Subcutaneous abdominal adipose tissue (tissue), 5 donors: ENCODE measurements at regions not wholly inside any gene's neighbourhood (a gene's known extent, or its start where the extent isn't known, plus 50 kb on each side); places are given as distances from the start of the nearest gene placed in this dataset.

ENCODE experiments used
- H3K27ac ChIP-seq: one replicate; pipeline ENCODE4 v1.7.0; 2013; ENCODE audit warnings: low read depth, mild to moderate bottlenecking, inconsistent platforms, low read length, moderate library complexity
- H3K27me3 ChIP-seq, 5 donors: one replicate each; pipeline ENCODE4 v1.7.0; 2013; ENCODE audit warnings: low read length in 5 of 5, inconsistent platforms in 1 of 5; ENCODE audit not compliant: control insufficient read depth in 5 of 5, insufficient read depth in 4 of 5
- H3K36me3 ChIP-seq, 5 donors: one replicate each; pipeline ENCODE4 v1.7.0; 2013; ENCODE audit warnings: low read length in 5 of 5; ENCODE audit not compliant: control insufficient read depth in 5 of 5, insufficient read depth in 5 of 5
- H3K4me1 ChIP-seq, 5 donors: one replicate each; pipeline ENCODE4 v1.7.0; 2013; ENCODE audit warnings: low read length in 5 of 5, mild to moderate bottlenecking in 3 of 5, moderate library complexity in 1 of 5; ENCODE audit not compliant: control insufficient read depth in 5 of 5, insufficient read depth in 5 of 5
- H3K4me3 ChIP-seq, 5 donors: one replicate each; pipeline ENCODE4 v1.7.0; 2013; ENCODE audit warnings: low read length in 5 of 5, low read depth in 1 of 5
- H3K9ac ChIP-seq, 5 donors: one replicate each; pipeline ENCODE4 v1.7.0; 2013; ENCODE audit warnings: low read length in 5 of 5, mild to moderate bottlenecking in 4 of 5, moderate library complexity in 3 of 5
- H3K9me3 ChIP-seq, 5 donors: one replicate each; pipeline ENCODE4 v1.7.0; 2013; ENCODE audit warnings: low read length in 5 of 5; ENCODE audit not compliant: control insufficient read depth in 5 of 5
- donor health status: healthy.
- donor health status: healthy.
- donor health status: healthy.
- donor health status: healthy.
- donor health status: healthy.

GRCh38 chr2:126761256-126761980, 105.5 kb downstream of the GYPC start:
- H3K4me1 ChIP-seq: peaks cover 0 to 47% (median 37%) of the 10 kb centered on the region in 5 donors
- no peaks in the 10 kb centered on the region for H3K27me3 ChIP-seq
- peak overlapping the region in 1 of 5 donors; percentile 19 for H3K9ac ChIP-seq
- H3K36me3 ChIP-seq: no peaks in the 10 kb centered on the region
- no peaks in the 10 kb centered on the region for H3K9me3 ChIP-seq
- H3K27ac ChIP-seq: peak overlapping the region; percentile 83
- no peak overlapping the region for H3K4me3 ChIP-seq

- H3K4me1 ChIP-seq: peaks cover 0 to 47% (median 37%) of the 10 kb centered on the region in 5 donors
- no peaks in the 10 kb centered on the region for H3K9me3 ChIP-seq
- peak overlapping the region; percentile 83 for H3K27ac ChIP-seq
- no peaks in the 10 kb centered on the region for H3K36me3 ChIP-seq
- peak overlapping the region in 1 of 5 donors; percentile 19 for H3K9ac ChIP-seq
- peak overlapping the region in 1 of 5 donors; percentile 31 for H3K4me3 ChIP-seq
- no peaks in the 10 kb centered on the region for H3K27me3 ChIP-seq
These were observed 106.3 kb downstream of the GYPC start for GRCh38 chr2:126761981-126762878.

- Histone ChIP-seq H3K36me3 (no peaks in the 10 kb centered on the region), H3K27me3 (no peaks in the 10 kb centered on the region), H3K4me1 (peaks cover 0 to 47% (median 37%) of the 10 kb centered on the region in 5 donors), H3K27ac (peak overlapping the region; percentile 83), H3K9me3 (no peaks in the 10 kb centered on the region), H3K4me3 (no peak overlapping the region), H3K9ac (peak overlapping the region in 1 of 5 donors; percentile 48)
These were observed 108.8 kb downstream of the GYPC start for GRCh38 chr2:126764686-126765265.

- no peaks in the 10 kb centered on the region for H3K9me3 ChIP-seq
- H3K27ac ChIP-seq: peak overlapping the region; percentile 83
- H3K4me3 ChIP-seq: no peak overlapping the region
- no peaks in the 10 kb centered on the region for H3K27me3 ChIP-seq
- H3K9ac ChIP-seq: peak overlapping the region in 2 of 5 donors; percentile 38 to 48
- no peaks in the 10 kb centered on the region for H3K36me3 ChIP-seq
- H3K4me1 ChIP-seq: peaks cover 0 to 47% (median 37%) of the 10 kb centered on the region in 5 donors
These were observed 109.4 kb downstream of the GYPC start for GRCh38 chr2:126765395-126765794.

- Histone ChIP-seq H3K27me3 (no peaks in the 10 kb centered on the region), H3K36me3 (no peaks in the 10 kb centered on the region), H3K9me3 (no peaks in the 10 kb centered on the region), H3K27ac (no peak overlapping the region), H3K4me1 (peaks cover 0 to 38% (median 31%) of the 10 kb centered on the region in 5 donors), H3K4me3 (no peak overlapping the region), H3K9ac (no peak overlapping the region)
These were observed 110.5 kb downstream of the GYPC start for GRCh38 chr2:126766295-126766968.

GRCh38 chr2:126766969-126767296, 111.0 kb downstream of the GYPC start:
- Histone ChIP-seq H3K36me3 (no peaks in the 10 kb centered on the region), H3K9ac (no peak overlapping the region)

GRCh38 chr2:126769118-126769517, 113.2 kb downstream of the GYPC start:
- H3K27me3 ChIP-seq: no peaks in the 10 kb centered on the region
- no peaks in the 10 kb centered on the region for H3K9me3 ChIP-seq
- peaks cover 4 to 23% (median 19%) of the 10 kb centered on the region in 5 donors for H3K4me1 ChIP-seq
- H3K36me3 ChIP-seq: no peaks in the 10 kb centered on the region
- H3K9ac ChIP-seq: no peak overlapping the region
- no peak overlapping the region for H3K4me3 ChIP-seq
- H3K27ac ChIP-seq: no peak overlapping the region

More at GRCh38 chr2:126766969-126767296, 111.0 kb downstream of the GYPC start:
- H3K27ac ChIP-seq: no peak overlapping the region
- H3K4me1 ChIP-seq: peaks cover 0 to 33% (median 26%) of the 10 kb centered on the region in 5 donors
- H3K4me3 ChIP-seq: no peak overlapping the region
- H3K9me3 ChIP-seq: no peaks in the 10 kb centered on the region
- H3K27me3 ChIP-seq: no peaks in the 10 kb centered on the region

- Histone ChIP-seq H3K4me1 (peaks cover 7 to 27% (median 18%) of the 10 kb centered on the region in 5 donors), H3K4me3 (no peak overlapping the region), H3K9me3 (no peaks in the 10 kb centered on the region), H3K36me3 (no peaks in the 10 kb centered on the region), H3K27ac (no peak overlapping the region), H3K27me3 (no peaks in the 10 kb centered on the region), H3K9ac (no peak overlapping the region)
These were observed 114.5 kb downstream of the GYPC start for GRCh38 chr2:126770466-126770865.

- Histone ChIP-seq H3K27ac (no peak overlapping the region), H3K9me3 (no peaks in the 10 kb centered on the region), H3K36me3 (no peaks in the 10 kb centered on the region), H3K4me1 (peaks cover 7 to 28% (median 23%) of the 10 kb centered on the region in 5 donors), H3K27me3 (no peaks in the 10 kb centered on the region), H3K9ac (no peak overlapping the region), H3K4me3 (no peak overlapping the region)
These were observed 115.1 kb downstream of the GYPC start for GRCh38 chr2:126771094-126771493.
